ENCODE measurements at regions not wholly inside any gene's neighbourhood (a gene's known extent, or its start where the extent isn't known, plus 50 kb on each side); places are given as distances from the start of the nearest gene placed in this dataset.

DNA sequence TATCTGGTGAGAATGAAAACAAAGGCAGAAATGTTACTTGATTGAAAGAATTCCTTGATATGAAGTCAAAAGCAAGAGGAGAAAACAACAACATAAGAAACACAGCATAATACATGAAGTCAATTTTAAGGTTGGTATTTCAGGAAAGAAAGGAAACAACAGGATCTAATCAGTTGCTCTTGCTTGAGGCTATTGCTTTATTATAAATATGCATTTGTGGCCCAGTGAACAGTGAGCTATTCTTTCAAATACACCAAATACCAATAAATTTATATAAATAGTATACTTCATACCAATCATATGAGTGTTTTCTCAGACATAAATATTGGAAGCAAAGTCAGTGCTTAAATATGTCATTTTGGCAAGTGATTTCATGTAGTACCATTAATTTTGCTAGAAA, 806.6 kb downstream of the NXPH1 start:
- Histone ChIP-seq H3K4me3 (ENCODE audit: control insufficient read depth in 2 of 3, extremely low read depth in 1 of 3, insufficient read depth in 2 of 3, low read depth in 1 of 3, low read length in 3 of 3) (no peak overlapping the region), H3K27ac (ENCODE audit: control insufficient read depth, insufficient read depth, low read length) (no peak overlapping the region), H3K27me3 (ENCODE audit: control insufficient read depth, extremely low read depth, insufficient read depth, low read length) (no peaks in the 10 kb centered on the region), H3K36me3 (ENCODE audit: control insufficient read depth in 2 of 2, extremely low read depth in 1 of 2, insufficient read depth in 2 of 2, low read length in 2 of 2) (no peaks in the 10 kb centered on the region), H3K79me2 (ENCODE audit: control insufficient read depth, insufficient read depth, low read length) (no peaks in the 10 kb centered on the region), H3K9me3 (ENCODE audit: control insufficient read depth, low read depth, low read length) (no peaks in the 10 kb centered on the region), H3K9ac (ENCODE audit: control insufficient read depth, extremely low read depth, insufficient read depth, low read length) (no peak overlapping the region), H3K4me2 (ENCODE audit: control insufficient read depth, extremely low read depth, insufficient read depth, low read depth, low read length) (no peak overlapping the region), H3K9me1 (ENCODE audit: control insufficient read depth, extremely low read depth, insufficient read depth, low read length) (no peaks in the 10 kb centered on the region), H3K4me1 (ENCODE audit: control insufficient read depth, extremely low read depth, insufficient read depth, low read length) (no peaks in the 10 kb centered on the region), H2AFZ (ENCODE audit: control insufficient read depth, low read length) (no peak overlapping the region), H4K20me1 (ENCODE audit: control insufficient read depth, extremely low read depth, insufficient read depth, low read length) (no peaks in the 10 kb centered on the region)
- FAIRE-seq = no peak
- no peak for DNase-seq (ENCODE audit: low read depth, low spot score)
- TF ChIP-seq, protein P1, sequence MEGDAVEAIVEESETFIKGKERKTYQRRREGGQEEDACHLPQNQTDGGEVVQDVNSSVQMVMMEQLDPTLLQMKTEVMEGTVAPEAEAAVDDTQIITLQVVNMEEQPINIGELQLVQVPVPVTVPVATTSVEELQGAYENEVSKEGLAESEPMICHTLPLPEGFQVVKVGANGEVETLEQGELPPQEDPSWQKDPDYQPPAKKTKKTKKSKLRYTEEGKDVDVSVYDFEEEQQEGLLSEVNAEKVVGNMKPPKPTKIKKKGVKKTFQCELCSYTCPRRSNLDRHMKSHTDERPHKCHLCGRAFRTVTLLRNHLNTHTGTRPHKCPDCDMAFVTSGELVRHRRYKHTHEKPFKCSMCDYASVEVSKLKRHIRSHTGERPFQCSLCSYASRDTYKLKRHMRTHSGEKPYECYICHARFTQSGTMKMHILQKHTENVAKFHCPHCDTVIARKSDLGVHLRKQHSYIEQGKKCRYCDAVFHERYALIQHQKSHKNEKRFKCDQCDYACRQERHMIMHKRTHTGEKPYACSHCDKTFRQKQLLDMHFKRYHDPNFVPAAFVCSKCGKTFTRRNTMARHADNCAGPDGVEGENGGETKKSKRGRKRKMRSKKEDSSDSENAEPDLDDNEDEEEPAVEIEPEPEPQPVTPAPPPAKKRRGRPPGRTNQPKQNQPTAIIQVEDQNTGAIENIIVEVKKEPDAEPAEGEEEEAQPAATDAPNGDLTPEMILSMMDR (optimal IDR thresholded peaks at IDR 0.05 in 1 of 3, IDR thresholded peaks at IDR 0.05 in 1 of 3, conservative IDR thresholded peaks at IDR 0.05 in 1 of 3; ENCODE audit: extremely low read depth in 1 of 3, insufficient read depth in 2 of 3, low read length in 3 of 3) = no peak
- no peak for TF ChIP-seq EZH2 (IDR thresholded peaks at IDR 0.05; ENCODE audit: low read length)
- dilution Hi-C loops (cut with MboI; ENCODE audit: extremely low pct_ligation_motif_present, low sequenced_read_pairs) = no loop called here

DNA sequence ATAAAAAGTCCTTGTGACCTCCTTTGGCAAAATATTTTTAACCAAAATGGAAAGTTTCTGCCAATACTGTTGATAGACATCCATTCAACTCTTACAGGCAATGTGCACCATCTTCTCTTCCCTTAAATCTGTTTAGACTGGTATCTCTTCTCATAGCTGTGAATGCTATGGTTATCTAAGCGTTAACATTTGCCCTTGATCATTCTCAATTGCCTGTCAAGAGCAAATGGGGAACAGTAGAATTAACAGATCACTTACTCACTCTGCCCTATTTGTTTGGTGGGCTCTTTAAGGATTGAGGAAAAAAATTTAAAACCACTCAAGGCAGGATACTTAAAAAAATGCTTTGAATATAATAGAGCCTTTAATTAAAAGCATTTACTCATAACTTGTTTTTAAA, 808.4 kb downstream of the NXPH1 start:
- DNase-seq (ENCODE audit: low read depth, low spot score) (no peak), FAIRE-seq (no peak)
- Histone ChIP-seq H3K4me1 (ENCODE audit: control insufficient read depth, extremely low read depth, insufficient read depth, low read length) (no peaks in the 10 kb centered on the region), H3K79me2 (ENCODE audit: control insufficient read depth, insufficient read depth, low read length) (no peaks in the 10 kb centered on the region), H3K27me3 (ENCODE audit: control insufficient read depth, extremely low read depth, insufficient read depth, low read length) (no peaks in the 10 kb centered on the region), H2AFZ (ENCODE audit: control insufficient read depth, low read length) (no peak overlapping the region), H3K9me1 (ENCODE audit: control insufficient read depth, extremely low read depth, insufficient read depth, low read length) (no peaks in the 10 kb centered on the region), H4K20me1 (ENCODE audit: control insufficient read depth, extremely low read depth, insufficient read depth, low read length) (no peaks in the 10 kb centered on the region), H3K9ac (ENCODE audit: control insufficient read depth, extremely low read depth, insufficient read depth, low read length) (no peak overlapping the region), H3K4me3 (ENCODE audit: control insufficient read depth in 2 of 3, extremely low read depth in 1 of 3, insufficient read depth in 2 of 3, low read depth in 1 of 3, low read length in 3 of 3) (no peak overlapping the region), H3K9me3 (ENCODE audit: control insufficient read depth, low read depth, low read length) (no peaks in the 10 kb centered on the region), H3K27ac (ENCODE audit: control insufficient read depth, insufficient read depth, low read length) (no peak overlapping the region), H3K4me2 (ENCODE audit: control insufficient read depth, extremely low read depth, insufficient read depth, low read depth, low read length) (no peak overlapping the region), H3K36me3 (ENCODE audit: control insufficient read depth in 2 of 2, extremely low read depth in 1 of 2, insufficient read depth in 2 of 2, low read length in 2 of 2) (no peaks in the 10 kb centered on the region)
- dilution Hi-C loops (cut with MboI; ENCODE audit: extremely low pct_ligation_motif_present, low sequenced_read_pairs) = no loop called here
- no peak for TF ChIP-seq EZH2 (IDR thresholded peaks at IDR 0.05; ENCODE audit: low read length)
- TF ChIP-seq, protein P1 (optimal IDR thresholded peaks at IDR 0.05 in 1 of 3, IDR thresholded peaks at IDR 0.05 in 1 of 3, conservative IDR thresholded peaks at IDR 0.05 in 1 of 3; ENCODE audit: extremely low read depth in 1 of 3, insufficient read depth in 2 of 3, low read length in 3 of 3) = no peak

All from keratinocyte (primary cell).